KMS-11 (cell line): ENCODE measurements at regions not wholly inside any gene's neighbourhood (a gene's known extent, or its start where the extent isn't known, plus 50 kb on each side); places are given as distances from the start of the nearest gene placed in this dataset.

Experiments
- H2AFZ ChIP-seq: fragments of 200-600 bp; sonication (generic); 2 replicates; pipeline ENCODE4 v1.6.1; 2016; ENCODE audit warnings: antibody characterized with exemption, mixed run types, low read depth
- H3K27ac ChIP-seq: fragments of 200-600 bp; sonication (generic); 2 replicates; pipeline ENCODE4 v1.6.1; 2016; ENCODE audit warnings: mild to moderate bottlenecking, mixed run types
- H3K27me3 ChIP-seq: fragments of 200-600 bp; sonication (generic); 2 replicates; pipeline ENCODE4 v1.6.1; 2017; ENCODE audit warnings: mild to moderate bottlenecking, low read depth, mixed run types, moderate library complexity; ENCODE audit not compliant: insufficient read depth
- H3K36me3 ChIP-seq: fragments of 200-600 bp; sonication (generic); 2 replicates; pipeline ENCODE4 v1.6.1; 2017; ENCODE audit warnings: mild to moderate bottlenecking, mixed run types; ENCODE audit not compliant: insufficient read depth
- H3K4me1 ChIP-seq: fragments of 200-600 bp; sonication (generic); 2 replicates; pipeline ENCODE4 v1.6.1; 2016; ENCODE audit warnings: mild to moderate bottlenecking, low read depth, mixed run types; ENCODE audit not compliant: poor library complexity, severe bottlenecking
- H3K4me2 ChIP-seq: fragments of 200-600 bp; sonication (generic); 2 replicates; pipeline ENCODE4 v1.7.0; 2016; ENCODE audit warnings: mild to moderate bottlenecking, mixed run types
- H3K4me3 ChIP-seq: fragments of 200-600 bp; sonication (generic); IDR thresholded peaks from 2 replicates; pipeline ENCODE4 v1.6.1; 2017; ENCODE audit warnings: low read depth, low read length, mixed read lengths; ENCODE audit not compliant: insufficient read depth
- H3K79me2 ChIP-seq: fragments of 200-600 bp; sonication (generic); 2 replicates; pipeline ENCODE4 v1.6.1; 2016; ENCODE audit warnings: low read depth, mixed run types; ENCODE audit not compliant: insufficient read depth
- H3K9ac ChIP-seq: fragments of 200-600 bp; sonication (generic); 2 replicates; pipeline ENCODE4 v1.6.1; 2016; ENCODE audit warnings: mild to moderate bottlenecking, mixed run types
- H4K20me1 ChIP-seq: fragments of 200-600 bp; sonication (generic); 2 replicates; pipeline ENCODE4 v1.6.1; 2016; ENCODE audit warnings: mild to moderate bottlenecking, mixed run types; ENCODE audit not compliant: insufficient read depth
- TF ChIP-seq, protein P1 (sequence below): fragments of 200-600 bp; sonication (generic); conservative IDR thresholded peaks from 2 replicates; pipeline ENCODE4 v1.6.1; 2017; ENCODE audit warnings: low read depth, mild to moderate bottlenecking, antibody characterized with exemption, low read length, moderate library complexity, mixed read lengths

DNA sequence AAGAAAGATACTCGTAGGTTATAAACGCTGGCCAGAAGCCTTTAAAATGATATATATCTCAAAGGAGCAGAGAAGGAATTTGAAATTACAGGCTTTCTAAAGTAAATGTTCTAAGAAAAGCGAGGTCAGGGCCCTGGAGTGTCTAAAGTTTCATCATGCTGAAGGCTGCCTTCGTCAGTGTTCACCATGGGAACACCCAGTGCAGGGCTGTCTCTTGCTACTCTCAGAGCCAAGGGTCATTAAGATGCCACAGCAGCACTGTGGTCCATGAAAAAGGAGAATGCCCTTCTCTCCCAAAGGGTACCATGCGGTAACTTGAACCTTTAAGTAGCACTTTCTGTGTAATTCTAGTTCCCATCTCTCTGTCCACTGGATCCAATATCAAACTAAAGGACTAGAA, 174.5 kb upstream of the NWD2 start:
- H3K4me1 ChIP-seq: no peaks in the 10 kb centered on the region
- H3K27ac ChIP-seq: no peak overlapping the region
- no peaks in the 10 kb centered on the region for H3K36me3 ChIP-seq
- H3K27me3 ChIP-seq: no peaks in the 10 kb centered on the region
- H3K79me2 ChIP-seq: no peaks in the 10 kb centered on the region
- no peak overlapping the region for H3K4me2 ChIP-seq
- H4K20me1 ChIP-seq: no peaks in the 10 kb centered on the region
- no peak overlapping the region for H2AFZ ChIP-seq
- H3K9ac ChIP-seq: no peak overlapping the region
- no peak overlapping the region for H3K4me3 ChIP-seq
- TF ChIP-seq, protein P1, sequence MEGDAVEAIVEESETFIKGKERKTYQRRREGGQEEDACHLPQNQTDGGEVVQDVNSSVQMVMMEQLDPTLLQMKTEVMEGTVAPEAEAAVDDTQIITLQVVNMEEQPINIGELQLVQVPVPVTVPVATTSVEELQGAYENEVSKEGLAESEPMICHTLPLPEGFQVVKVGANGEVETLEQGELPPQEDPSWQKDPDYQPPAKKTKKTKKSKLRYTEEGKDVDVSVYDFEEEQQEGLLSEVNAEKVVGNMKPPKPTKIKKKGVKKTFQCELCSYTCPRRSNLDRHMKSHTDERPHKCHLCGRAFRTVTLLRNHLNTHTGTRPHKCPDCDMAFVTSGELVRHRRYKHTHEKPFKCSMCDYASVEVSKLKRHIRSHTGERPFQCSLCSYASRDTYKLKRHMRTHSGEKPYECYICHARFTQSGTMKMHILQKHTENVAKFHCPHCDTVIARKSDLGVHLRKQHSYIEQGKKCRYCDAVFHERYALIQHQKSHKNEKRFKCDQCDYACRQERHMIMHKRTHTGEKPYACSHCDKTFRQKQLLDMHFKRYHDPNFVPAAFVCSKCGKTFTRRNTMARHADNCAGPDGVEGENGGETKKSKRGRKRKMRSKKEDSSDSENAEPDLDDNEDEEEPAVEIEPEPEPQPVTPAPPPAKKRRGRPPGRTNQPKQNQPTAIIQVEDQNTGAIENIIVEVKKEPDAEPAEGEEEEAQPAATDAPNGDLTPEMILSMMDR: no peak

GRCh38 chr4:37071576-37071975, 173.0 kb upstream of the NWD2 start:
- TF ChIP-seq, protein P1: no peak

DNA sequence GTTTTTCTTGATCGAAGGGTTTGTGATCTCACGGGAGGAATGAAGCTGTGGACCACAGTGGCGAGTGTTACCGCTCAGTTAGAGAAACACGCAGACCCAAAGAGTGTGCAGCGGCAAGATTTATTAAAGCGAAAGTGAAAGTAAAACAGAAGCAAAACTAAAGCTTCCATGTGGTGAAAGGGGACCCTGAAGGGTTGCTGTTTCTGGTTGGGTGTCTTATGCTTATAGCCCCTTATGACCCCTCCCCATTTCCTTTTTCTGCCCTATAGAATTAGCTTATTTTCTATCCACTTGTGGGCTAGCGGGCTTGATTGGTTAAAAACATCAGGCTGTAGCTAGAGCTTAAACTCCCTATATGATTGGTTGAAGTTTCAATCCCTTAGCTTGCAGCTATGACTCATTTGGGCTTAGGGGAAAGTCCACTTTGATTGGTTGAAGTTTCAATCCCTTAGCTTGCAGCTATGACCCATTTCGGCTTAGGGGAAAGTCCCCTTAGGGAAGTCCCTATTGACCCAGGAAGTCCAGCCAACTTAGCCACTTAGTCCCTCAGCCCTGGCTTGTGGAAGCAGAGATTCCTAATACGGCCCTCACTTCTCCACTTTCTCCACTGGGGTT, 171.2 kb upstream of the NWD2 start:
- Histone ChIP-seq H2AFZ (no peak overlapping the region), H3K36me3 (no peaks in the 10 kb centered on the region), H4K20me1 (no peaks in the 10 kb centered on the region), H3K4me2 (no peak overlapping the region), H3K27ac (no peak overlapping the region), H3K27me3 (no peaks in the 10 kb centered on the region), H3K79me2 (no peaks in the 10 kb centered on the region), H3K9ac (no peak overlapping the region), H3K4me1 (no peaks in the 10 kb centered on the region), H3K4me3 (no peak overlapping the region)
- TF ChIP-seq, protein P1: no peak

More at GRCh38 chr4:37071576-37071975, 173.0 kb upstream of the NWD2 start:
- H3K4me3 ChIP-seq: no peak overlapping the region
- no peak overlapping the region for H3K27ac ChIP-seq
- no peaks in the 10 kb centered on the region for H3K79me2 ChIP-seq
- no peak overlapping the region for H3K4me2 ChIP-seq
- H3K27me3 ChIP-seq: no peaks in the 10 kb centered on the region
- no peaks in the 10 kb centered on the region for H3K4me1 ChIP-seq
- H3K9ac ChIP-seq: no peak overlapping the region
- H4K20me1 ChIP-seq: no peaks in the 10 kb centered on the region
- no peaks in the 10 kb centered on the region for H3K36me3 ChIP-seq
- no peak overlapping the region for H2AFZ ChIP-seq

- no peak overlapping the region for H2AFZ ChIP-seq
- no peak overlapping the region for H3K27ac ChIP-seq
- no peaks in the 10 kb centered on the region for H3K79me2 ChIP-seq
- H3K4me3 ChIP-seq: no peak overlapping the region
- H3K9ac ChIP-seq: no peak overlapping the region
- no peaks in the 10 kb centered on the region for H3K36me3 ChIP-seq
- no peak overlapping the region for H3K4me2 ChIP-seq
- TF ChIP-seq, protein P1: no peak
- no peaks in the 10 kb centered on the region for H4K20me1 ChIP-seq
- no peaks in the 10 kb centered on the region for H3K27me3 ChIP-seq
- H3K4me1 ChIP-seq: no peaks in the 10 kb centered on the region
Measured at GRCh38 chr4:37082912-37083311, 161.6 kb upstream of the NWD2 start.
